ENCODE measurements at regions not wholly inside any gene's neighbourhood (a gene's known extent, or its start where the extent isn't known, plus 50 kb on each side); places are given as distances from the start of the nearest gene placed in this dataset.

GRCh38 chr5:68432682-68433081, 217.1 kb downstream of the PIK3R1 start:
- no peaks in the 10 kb centered on the region for H3K36me3 Mint-ChIP-seq
- H3K4me3 Mint-ChIP-seq = no peak overlapping the region
- H3K4me1 Mint-ChIP-seq = peaks cover 44% of the 10 kb centered on the region
- DNase-seq (no peak), ATAC-seq (ENCODE audit: low read depth) (no peak)
- H3K27me3 Mint-ChIP-seq = peaks cover 8% of the 10 kb centered on the region
- POLR2A ChIA-PET = interaction anchor here (0.8 kb wide), 1 partner anchor 144 kb away, joined by 3 read pairs; no protein-coding TSS in a partner anchor
- H3K9me3 Mint-ChIP-seq = no peaks in the 10 kb centered on the region
- no peak overlapping the region for H3K27ac Mint-ChIP-seq

DNA sequence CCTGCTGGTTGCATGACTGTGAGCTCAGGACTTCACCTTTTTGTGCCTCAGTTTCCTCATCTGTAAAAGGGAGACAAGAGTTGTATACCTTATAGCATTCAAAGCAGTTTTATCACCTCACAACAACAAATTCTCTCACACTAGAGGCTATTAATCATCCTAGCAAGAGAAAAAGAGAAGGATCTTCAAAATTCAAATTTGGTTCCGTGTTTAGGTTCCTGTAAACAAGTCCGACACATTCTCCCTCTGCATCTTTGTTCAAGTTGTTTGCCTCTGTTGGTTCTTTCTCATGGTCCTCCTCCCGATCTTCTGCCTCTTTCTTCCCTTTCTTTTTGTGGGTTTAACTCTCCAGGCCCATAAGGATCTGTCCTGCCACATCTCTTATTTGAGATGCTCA, 218.0 kb downstream of the PIK3R1 start:
- H3K4me1 Mint-ChIP-seq = peaks cover 44% of the 10 kb centered on the region
- H3K27me3 Mint-ChIP-seq = peaks cover 8% of the 10 kb centered on the region
- no peaks in the 10 kb centered on the region for H3K36me3 Mint-ChIP-seq
- peak overlapping the region; percentile 69 for H3K4me3 Mint-ChIP-seq
- no peak for ATAC-seq (ENCODE audit: low read depth)
- DNase-seq = no peak
- H3K9me3 Mint-ChIP-seq = no peaks in the 10 kb centered on the region
- H3K27ac Mint-ChIP-seq = peak overlapping the region; percentile 86
- POLR2A ChIA-PET = interaction anchor here (0.8 kb wide), 1 partner anchor 145 kb away, joined by 3 read pairs; no protein-coding TSS in a partner anchor

- no peaks in the 10 kb centered on the region for H3K36me3 Mint-ChIP-seq
- peak overlapping the region; percentile 69 for H3K4me3 Mint-ChIP-seq
- DNase-seq (peak; percentile 82), ATAC-seq (ENCODE audit: low read depth) (peak; percentile 98)
- peak overlapping the region; percentile 86 for H3K27ac Mint-ChIP-seq
- no peaks in the 10 kb centered on the region for H3K9me3 Mint-ChIP-seq
- POLR2A ChIA-PET = interaction anchor here (0.6 to 1.4 kb wide), 2 partner anchors 146 to 1237 kb away, joined by 4 to 6 read pairs; partner anchors contain the start of gene CD180
- peaks cover 44% of the 10 kb centered on the region for H3K4me1 Mint-ChIP-seq
- H3K27me3 Mint-ChIP-seq = peaks cover 8% of the 10 kb centered on the region
Observed at GRCh38 chr5:68433923-68434879, 218.6 kb downstream of the PIK3R1 start.

GRCh38 chr5:68435611-68436010, 220.1 kb downstream of the PIK3R1 start:
- no peaks in the 10 kb centered on the region for H3K9me3 Mint-ChIP-seq
- H3K4me3 Mint-ChIP-seq = peak overlapping the region; percentile 41
- peaks cover 11% of the 10 kb centered on the region for H3K27me3 Mint-ChIP-seq
- peaks cover 49% of the 10 kb centered on the region for H3K4me1 Mint-ChIP-seq
- POLR2A ChIA-PET = interaction anchor here (1.2 kb wide), 1 partner anchor 220 kb away, joined by 4 read pairs; the partner anchor contains the start of gene PIK3R1
- peak overlapping the region; percentile 49 for H3K27ac Mint-ChIP-seq
- peaks cover 5% of the 10 kb centered on the region for H3K36me3 Mint-ChIP-seq
- DNase-seq (no peak), ATAC-seq (ENCODE audit: low read depth) (no peak)

DNA sequence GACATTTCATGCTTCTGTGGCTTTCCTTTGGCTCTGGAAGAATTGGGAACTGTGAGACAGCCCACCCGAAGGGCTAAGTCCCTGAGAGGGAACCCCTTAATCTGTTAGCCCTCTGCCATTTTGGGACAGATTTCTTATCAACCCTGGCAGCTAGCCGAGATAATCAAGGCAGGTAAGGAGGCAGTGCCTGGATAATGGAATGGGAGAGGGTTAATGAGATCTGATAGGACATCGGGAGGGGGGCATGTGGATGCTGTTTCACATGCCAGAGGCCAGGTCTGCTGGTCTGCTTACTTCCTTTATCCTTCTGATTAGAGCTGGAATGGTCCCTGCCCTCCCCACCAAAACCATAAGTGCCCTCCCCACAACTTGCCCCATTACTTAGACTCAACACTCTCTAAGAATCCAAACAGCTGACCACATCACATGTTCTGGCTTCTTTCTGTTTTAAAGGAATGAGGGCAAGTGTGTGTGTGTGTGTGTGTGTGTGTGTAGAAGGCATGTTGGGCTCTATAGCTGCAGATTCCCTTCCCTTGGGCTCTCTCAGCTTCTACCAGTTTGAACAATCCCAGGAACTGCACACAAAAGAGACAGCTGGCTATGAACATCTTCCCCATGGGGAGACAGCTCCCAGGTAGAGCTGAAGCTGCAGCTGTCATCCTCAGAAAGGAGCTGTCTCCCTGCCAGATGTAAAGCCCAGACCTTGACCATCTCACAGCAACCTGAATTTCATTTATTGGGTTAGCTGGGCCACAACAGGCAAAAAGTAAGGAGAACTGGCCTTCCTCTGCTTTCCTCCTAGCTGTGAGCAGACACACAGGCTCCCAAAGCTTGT, 221.3 kb downstream of the PIK3R1 start:
- no peak overlapping the region for H3K27ac Mint-ChIP-seq
- POLR2A ChIA-PET = interaction anchor here (0.5 to 0.9 kb wide), 2 partner anchors 44 to 58 kb away, joined by 3 to 4 read pairs; no protein-coding TSS in a partner anchor
- H3K4me3 Mint-ChIP-seq = no peak overlapping the region
- peaks cover 53% of the 10 kb centered on the region for H3K4me1 Mint-ChIP-seq
- no peaks in the 10 kb centered on the region for H3K9me3 Mint-ChIP-seq
- ATAC-seq (ENCODE audit: low read depth) (no peak), DNase-seq (no peak)
- peaks cover 6% of the 10 kb centered on the region for H3K27me3 Mint-ChIP-seq
- H3K36me3 Mint-ChIP-seq = peaks cover 5% of the 10 kb centered on the region

DNA sequence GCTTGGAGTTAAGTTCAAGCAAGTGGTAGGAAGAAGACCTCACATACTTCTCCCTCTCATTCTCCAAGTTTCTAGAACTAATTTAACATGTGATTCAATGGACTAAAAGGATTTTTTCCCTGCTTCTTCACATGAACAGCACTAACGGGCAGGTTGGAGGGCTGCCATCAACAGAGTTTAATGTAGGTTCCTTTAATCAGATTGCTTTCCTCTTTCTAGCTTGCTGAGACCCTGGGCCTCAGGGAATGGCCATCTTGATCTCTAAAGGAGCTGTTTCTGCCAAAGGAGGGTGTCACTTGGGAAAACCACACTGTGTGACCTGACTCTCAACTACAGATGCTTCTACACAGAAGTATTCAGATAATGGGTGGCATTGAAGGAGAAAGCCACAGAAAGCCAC, 223.3 kb downstream of the PIK3R1 start:
- Mint-ChIP-seq H3K27me3 (peaks cover 6% of the 10 kb centered on the region), H3K9me3 (peaks cover 1% of the 10 kb centered on the region), H3K36me3 (peaks cover 8% of the 10 kb centered on the region), H3K4me1 (peaks cover 43% of the 10 kb centered on the region), H3K27ac (no peak overlapping the region), H3K4me3 (no peak overlapping the region)
- ATAC-seq (ENCODE audit: low read depth) = no peak
- no peak for DNase-seq
- POLR2A ChIA-PET = interaction anchor here (1.2 kb wide), 1 partner anchor 84 kb away, joined by 3 read pairs; no protein-coding TSS in a partner anchor

- peaks cover 8% of the 10 kb centered on the region for H3K36me3 Mint-ChIP-seq
- H3K9me3 Mint-ChIP-seq = peaks cover 1% of the 10 kb centered on the region
- H3K4me1 Mint-ChIP-seq = peaks cover 36% of the 10 kb centered on the region
- POLR2A ChIA-PET = interaction anchor here (1.2 kb wide), 1 partner anchor 15 kb away, joined by 3 read pairs; no protein-coding TSS in a partner anchor
- no peak overlapping the region for H3K27ac Mint-ChIP-seq
- ATAC-seq (ENCODE audit: low read depth) (no peak), DNase-seq (no peak)
- H3K4me3 Mint-ChIP-seq = no peak overlapping the region
- peaks cover 6% of the 10 kb centered on the region for H3K27me3 Mint-ChIP-seq
Observed at GRCh38 chr5:68440245-68440644, 224.7 kb downstream of the PIK3R1 start.

DNA sequence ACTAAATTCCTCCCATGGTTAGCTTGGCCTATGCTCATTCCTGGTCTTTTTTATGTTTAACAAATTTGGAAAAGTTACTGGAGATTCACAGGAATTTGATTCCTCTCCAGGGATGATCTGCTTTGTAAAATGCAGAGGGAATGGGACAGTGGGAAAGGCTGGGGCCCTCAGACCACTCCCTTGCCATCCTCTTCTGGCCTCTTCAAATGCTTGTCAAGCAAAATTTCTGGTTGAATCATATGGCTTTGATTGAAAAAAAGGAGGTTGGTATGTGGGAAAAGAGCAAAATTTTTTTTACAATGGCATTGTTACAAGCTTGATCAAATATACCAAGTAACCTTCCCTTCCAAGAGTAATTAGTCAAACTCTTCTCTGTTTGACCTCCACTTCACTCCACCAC, 225.1 kb downstream of the PIK3R1 start:
- Mint-ChIP-seq H3K36me3 (peaks cover 8% of the 10 kb centered on the region), H3K27ac (no peak overlapping the region), H3K4me3 (no peak overlapping the region), H3K4me1 (peaks cover 32% of the 10 kb centered on the region), H3K9me3 (peaks cover 1% of the 10 kb centered on the region), H3K27me3 (peaks cover 6% of the 10 kb centered on the region)
- ATAC-seq (ENCODE audit: low read depth) (no peak), DNase-seq (no peak)
- POLR2A ChIA-PET = interaction anchor here (0.7 to 1.2 kb wide), 2 partner anchors 16 to 24 kb away, joined by 3 read pairs; no protein-coding TSS in a partner anchor

- POLR2A ChIA-PET = interaction anchor here (0.5 to 1.2 kb wide), 4 partner anchors 11 to 275 kb away, joined by 3 to 7 read pairs (median 3); no protein-coding TSS in a partner anchor
- DNase-seq = no peak
Observed at GRCh38 chr5:68441309-68442073, 225.9 kb downstream of the PIK3R1 start.

DNA sequence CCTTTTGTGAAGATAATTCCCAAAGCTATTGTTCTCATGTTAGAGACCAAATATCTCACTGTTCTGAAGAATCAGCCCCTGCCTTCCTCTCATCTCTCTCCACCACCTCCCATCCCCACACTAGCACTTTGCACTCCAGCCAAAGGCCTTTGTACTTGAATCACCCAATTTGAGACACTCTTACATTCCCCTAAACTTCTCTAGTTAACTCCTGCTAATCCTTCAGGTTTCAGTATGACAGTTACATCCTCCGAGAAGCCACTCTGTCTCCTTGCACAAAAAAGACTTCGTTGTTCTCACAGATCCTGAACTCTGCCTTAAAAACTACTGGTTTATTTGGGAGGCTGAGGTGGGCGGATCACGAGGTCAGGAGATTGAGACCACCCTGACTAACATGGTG, 227.5 kb downstream of the PIK3R1 start:
- Mint-ChIP-seq H3K27me3 (peaks cover 5% of the 10 kb centered on the region), H3K4me1 (peaks cover 29% of the 10 kb centered on the region), H3K36me3 (peaks cover 8% of the 10 kb centered on the region), H3K9me3 (peaks cover 1% of the 10 kb centered on the region), H3K4me3 (no peak overlapping the region), H3K27ac (no peak overlapping the region)
- POLR2A ChIA-PET = no interaction called here
- DNase-seq (no peak), ATAC-seq (ENCODE audit: low read depth) (no peak)

More at GRCh38 chr5:68441309-68442073, 225.9 kb downstream of the PIK3R1 start:
- H3K27ac Mint-ChIP-seq = peak overlapping the region; percentile 8
- peaks cover 29% of the 10 kb centered on the region for H3K4me1 Mint-ChIP-seq
- H3K9me3 Mint-ChIP-seq = peaks cover 1% of the 10 kb centered on the region
- peaks cover 6% of the 10 kb centered on the region for H3K27me3 Mint-ChIP-seq
- H3K4me3 Mint-ChIP-seq = peak overlapping the region; percentile 17
- peak; percentile 75 for ATAC-seq (ENCODE audit: low read depth)
- peaks cover 8% of the 10 kb centered on the region for H3K36me3 Mint-ChIP-seq

- H3K27me3 Mint-ChIP-seq = peaks cover 5% of the 10 kb centered on the region
- DNase-seq (no peak), ATAC-seq (ENCODE audit: low read depth) (no peak)
- no peak overlapping the region for H3K4me3 Mint-ChIP-seq
- POLR2A ChIA-PET = no interaction called here
- peaks cover 8% of the 10 kb centered on the region for H3K36me3 Mint-ChIP-seq
- peaks cover 29% of the 10 kb centered on the region for H3K4me1 Mint-ChIP-seq
- H3K27ac Mint-ChIP-seq = no peak overlapping the region
- H3K9me3 Mint-ChIP-seq = peaks cover 1% of the 10 kb centered on the region
Observed at GRCh38 chr5:68444048-68444447, 228.5 kb downstream of the PIK3R1 start.

DNA sequence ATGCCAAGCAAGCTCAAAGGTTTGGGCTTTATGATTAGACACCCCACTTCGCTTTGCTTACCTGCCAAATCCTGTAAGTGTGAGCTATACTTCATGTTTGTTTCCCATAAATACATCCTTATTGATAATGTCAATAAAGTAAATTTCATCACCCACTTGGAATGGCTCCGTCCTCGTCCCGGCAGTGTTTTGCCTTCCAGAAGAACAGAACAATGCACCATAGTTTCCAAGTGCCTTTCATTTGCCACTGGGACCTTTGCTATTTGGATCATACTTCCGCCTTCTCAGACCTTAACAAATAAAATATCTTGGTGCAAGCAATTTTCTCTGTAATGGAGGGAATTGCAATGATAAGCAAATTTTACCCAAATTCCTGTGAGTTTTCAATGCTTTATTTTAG, 229.3 kb downstream of the PIK3R1 start:
- Mint-ChIP-seq H3K4me1 (peaks cover 29% of the 10 kb centered on the region), H3K4me3 (no peak overlapping the region), H3K27me3 (peaks cover under 1% of the 10 kb centered on the region), H3K36me3 (peaks cover 6% of the 10 kb centered on the region), H3K27ac (no peak overlapping the region), H3K9me3 (peaks cover 1% of the 10 kb centered on the region)
- DNase-seq (no peak), ATAC-seq (ENCODE audit: low read depth) (no peak)
- POLR2A ChIA-PET = no interaction called here

Data from activated naive CD8-positive, alpha-beta T cell treated with anti-CD3 and anti-CD28 coated beads, Interleukin-2, amount 10 ng/mL, durations not matched to agents 7 days and 5 days (primary cell).